Common myeloid progenitor, CD34-positive (primary cell): ENCODE measurements at regions not wholly inside any gene's neighbourhood (a gene's known extent, or its start where the extent isn't known, plus 50 kb on each side); places are given as distances from the start of the nearest gene placed in this dataset.

ENCODE experiments used
- CTCF ChIA-PET: fragments of 350-600 bp; sonication (Branson Sonifier 250); formaldehyde crosslinking; loops from one replicate; lab custom pipeline; 2021; ENCODE audit warnings: antibody characterized with exemption; lab: Charles Lee
- POLR2A ChIA-PET: fragments of 350-600 bp; sonication (Branson Sonifier 250); formaldehyde crosslinking; loops from one replicate; lab custom pipeline; 2021; ENCODE audit warnings: antibody characterized with exemption; lab: Charles Lee
- DNase-seq, 3 donors: peaks; one replicate each; pipeline versions ENCODE4 v3.0.0 to v3.0.0-alpha.2; 2013
- H3K27ac ChIP-seq, 2 experiments: 1 replicate in 1 of 2; 2 replicates in 1 of 2; pipeline ENCODE4 v1.7.0; 2013; ENCODE audit warnings: inconsistent platforms in 2 of 2, low read length in 2 of 2, mild to moderate bottlenecking in 2 of 2, low read depth in 1 of 2, moderate library complexity in 1 of 2; ENCODE audit not compliant: severe bottlenecking in 2 of 2, insufficient read depth in 1 of 2, poor library complexity in 1 of 2
- H3K27me3 ChIP-seq, 5 experiments: replicated peaks in 2 of 5; 1 replicate in 3 of 5; 2 replicates in 2 of 5; pipeline versions ENCODE4 v1.6.1 to v1.7.0; 2013; ENCODE audit warnings: low read length in 4 of 5, mild to moderate bottlenecking in 2 of 5, moderate library complexity in 2 of 5, inconsistent platforms in 1 of 5; ENCODE audit not compliant: insufficient read depth in 5 of 5, control insufficient read depth in 4 of 5
- H3K36me3 ChIP-seq, 4 experiments: 1 replicate in 2 of 4; 2 replicates in 2 of 4; pipeline versions ENCODE4 v1.6.1 to v1.7.0; 2013; ENCODE audit warnings: low read length in 3 of 4, control low read depth in 1 of 4, mild to moderate bottlenecking in 1 of 4; ENCODE audit not compliant: control insufficient read depth in 4 of 4, insufficient read depth in 4 of 4
- H3K4me1 ChIP-seq, 4 experiments: 1 replicate in 3 of 4; 2 replicates in 1 of 4; pipeline versions ENCODE4 v1.6.1 to v1.7.1; 2013; ENCODE audit warnings: low read length in 3 of 4, mild to moderate bottlenecking in 3 of 4, control low read depth in 1 of 4, inconsistent platforms in 1 of 4, moderate library complexity in 1 of 4; ENCODE audit not compliant: control insufficient read depth in 4 of 4, insufficient read depth in 4 of 4; ENCODE audit errors: control extremely low read depth in 1 of 4
- H3K4me3 ChIP-seq, 7 experiments: 1 replicate in 4 of 7; 2 replicates in 3 of 7; pipeline versions ENCODE4 v1.5.1 to v1.7.0; 2013; ENCODE audit warnings: mild to moderate bottlenecking in 7 of 7, low read length in 6 of 7, moderate library complexity in 6 of 7, inconsistent platforms in 2 of 7, low read depth in 2 of 7, control low read depth in 1 of 7; ENCODE audit not compliant: insufficient read depth in 4 of 7, control insufficient read depth in 1 of 7; ENCODE audit errors: extremely low read depth in 1 of 7
- H3K9me3 ChIP-seq, 5 experiments: 1 replicate in 4 of 5; 2 replicates in 1 of 5; pipeline versions ENCODE4 v1.6.1 to v1.7.1; 2013; ENCODE audit warnings: low read length in 4 of 5, mild to moderate bottlenecking in 2 of 5, inconsistent platforms in 1 of 5, low read depth in 1 of 5, moderate library complexity in 1 of 5; ENCODE audit not compliant: control insufficient read depth in 4 of 5, insufficient read depth in 2 of 5; ENCODE audit errors: control extremely low read depth in 1 of 5
- WGBS: methylation state at CpG from one replicate; pipeline ENCODE4 v1.1.5; 2013; ENCODE audit not compliant: insufficient coverage; 5-methylcytosine and 5-hydroxymethylcytosine counted together

DNA sequence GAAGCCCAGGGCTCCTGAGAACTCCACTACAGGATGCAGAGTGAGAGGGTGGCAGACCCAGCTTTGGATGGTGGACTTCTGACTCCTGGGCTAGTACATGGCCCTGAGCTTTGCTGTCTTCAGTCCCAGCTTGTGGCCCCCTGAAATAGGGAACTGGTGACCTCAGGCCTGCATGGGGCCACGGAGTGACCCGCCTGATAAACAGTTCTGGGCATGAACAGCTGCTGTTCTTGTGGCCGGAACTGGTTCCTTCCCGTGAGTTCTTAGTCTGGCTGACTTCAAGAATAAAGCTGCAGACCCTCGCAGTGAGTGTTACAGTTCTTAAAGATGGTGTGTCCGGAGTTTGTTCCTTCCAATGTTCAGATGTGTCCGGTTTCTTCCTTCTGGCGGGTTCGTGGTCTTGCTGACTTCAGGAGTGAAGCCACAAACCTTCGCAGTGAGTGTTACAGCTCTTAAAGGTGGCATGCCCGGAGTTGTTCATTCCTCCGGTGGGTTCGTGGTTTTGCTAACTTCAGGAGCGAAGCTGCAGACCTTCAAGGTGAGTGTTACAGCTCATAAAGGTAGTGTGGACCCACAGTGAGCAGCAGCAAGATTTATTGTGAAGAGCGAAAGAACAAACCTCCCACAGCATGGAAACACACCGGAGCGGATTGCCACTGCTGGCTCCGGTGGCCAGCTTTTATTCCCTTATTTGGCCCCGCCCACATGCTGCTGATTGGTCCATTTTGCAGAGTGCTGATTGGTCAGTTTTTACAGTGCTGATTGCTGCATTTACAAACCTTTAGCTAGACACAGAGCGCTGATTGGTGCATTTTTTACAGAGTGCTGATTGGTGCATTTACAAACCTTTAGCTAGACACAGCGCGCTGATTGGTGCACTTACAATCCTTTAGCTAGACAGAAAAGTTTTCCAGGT lies 268.0 kb downstream of the ZEB1 start:
- Histone ChIP-seq H3K27me3 (no peaks in the 10 kb centered on the region), H3K9me3 (peaks cover 0 to 8% (median 3%) of the 10 kb centered on the region in 5 experiments), H3K36me3 (no peaks in the 10 kb centered on the region), H3K4me3 (peak overlapping the region in 4 of 7 experiments; percentile 10 to 57 (median 34)), H3K4me1 (peaks cover 8 to 57% (median 56%) of the 10 kb centered on the region in 4 experiments), H3K27ac (peak overlapping the region in 1 of 2 experiments; percentile 40)
- ChIA-PET POLR2A (interaction anchor here (0.6 kb wide), 1 partner anchor 266 kb away, joined by 3 read pairs; no protein-coding TSS in a partner anchor), CTCF (interaction anchor here (0.9 kb wide), 1 partner anchor 29 kb away, joined by 3 read pairs; no protein-coding TSS in a partner anchor)
- DNase-seq: peak; percentile 62 to 96 (median 94)
- 11% methylated on average over 19 of the region's 22 CpGs for WGBS

DNA sequence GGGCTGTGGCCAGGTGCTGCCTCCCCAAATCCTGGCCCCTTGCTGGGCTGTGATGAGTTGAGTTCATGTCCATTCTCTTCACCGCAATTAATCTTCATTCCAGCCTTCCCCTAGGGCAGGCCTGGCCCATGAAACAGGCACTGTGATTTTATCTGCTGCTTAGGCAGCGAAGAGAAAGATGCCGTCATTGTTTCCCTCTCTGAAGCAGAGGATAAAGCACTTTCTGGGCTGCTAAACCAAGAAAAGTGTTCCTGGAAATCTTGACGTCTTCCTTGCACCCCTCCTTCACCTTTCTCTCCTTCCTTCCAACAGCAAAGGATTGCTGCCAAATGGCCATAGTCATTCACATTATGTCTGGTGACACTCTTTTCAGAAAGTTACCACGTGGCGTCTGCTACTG lies 265.9 kb downstream of the ZEB1 start:
- H3K9me3 ChIP-seq: peaks cover 0 to 6% (median 1%) of the 10 kb centered on the region in 5 experiments
- peaks cover 8 to 71% (median 66%) of the 10 kb centered on the region in 4 experiments for H3K4me1 ChIP-seq
- WGBS: 82% methylated on average over 5 of the region's 6 CpGs
- no peaks in the 10 kb centered on the region for H3K27me3 ChIP-seq
- DNase-seq: no peak
- ChIA-PET CTCF (interaction anchor here (1.0 kb wide), 1 partner anchor 14 kb away, joined by 3 read pairs; no protein-coding TSS in a partner anchor), POLR2A (no interaction called here)
- no peaks in the 10 kb centered on the region for H3K36me3 ChIP-seq
- H3K27ac ChIP-seq: no peak overlapping the region
- no peak overlapping the region for H3K4me3 ChIP-seq

DNA sequence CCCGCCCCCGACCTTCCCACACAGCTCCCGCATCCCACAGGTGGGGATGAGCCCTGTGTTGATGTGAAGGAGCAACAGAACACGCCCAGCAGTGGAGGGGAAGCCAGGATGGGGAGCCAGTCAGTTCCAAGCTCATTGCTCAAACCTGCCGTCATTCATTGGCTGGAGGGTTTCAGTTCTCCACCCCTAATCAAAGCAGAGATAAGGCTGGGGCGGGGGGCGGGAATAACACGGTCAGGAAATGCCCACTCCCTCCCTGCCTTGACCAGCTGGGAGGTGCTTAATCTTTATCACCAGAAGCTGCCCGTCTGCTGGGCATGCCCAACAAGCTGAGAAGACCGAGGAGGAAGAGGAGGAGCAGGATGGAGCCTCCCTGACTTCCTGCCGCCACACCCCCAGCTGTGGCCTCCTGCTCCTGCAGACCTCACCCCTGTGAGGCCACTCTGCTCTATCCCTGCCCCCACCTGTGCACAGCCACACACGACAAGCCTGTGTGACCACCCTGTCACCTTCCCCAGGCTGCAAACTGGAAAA lies 265.1 kb downstream of the ZEB1 start:
- no peak overlapping the region for H3K27ac ChIP-seq
- POLR2A ChIA-PET: interaction anchor here (0.6 kb wide), 1 partner anchor 45 kb away, joined by 3 read pairs; no protein-coding TSS in a partner anchor
- H3K4me3 ChIP-seq: peak overlapping the region in 1 of 7 experiments; percentile 29

DNA sequence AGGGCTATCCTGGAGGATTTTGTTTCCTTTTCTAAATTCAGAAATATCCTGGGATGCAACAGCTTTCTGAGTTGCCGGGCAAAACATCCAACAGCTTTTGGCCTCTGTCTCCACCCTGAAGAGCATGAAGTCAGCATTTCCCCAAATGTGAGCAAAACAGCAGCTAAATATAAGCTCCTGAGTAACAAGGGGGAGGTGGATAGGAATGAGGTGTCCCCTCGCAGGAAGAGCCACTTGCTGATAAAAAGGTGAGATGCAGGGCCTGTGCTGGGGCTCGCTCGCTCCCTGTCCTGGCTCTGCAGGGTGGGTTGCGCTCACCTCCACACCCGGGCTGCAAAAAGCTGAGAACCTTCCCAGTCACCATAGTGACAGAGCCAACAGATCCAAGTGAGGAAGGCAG lies 264.3 kb downstream of the ZEB1 start:
- Histone ChIP-seq H3K27me3 (no peaks in the 10 kb centered on the region), H3K4me1 (peaks cover 8 to 70% (median 64%) of the 10 kb centered on the region in 4 experiments), H3K4me3 (peak overlapping the region in 2 of 7 experiments; percentile 39 to 64), H3K36me3 (no peaks in the 10 kb centered on the region), H3K27ac (peak overlapping the region; percentile 52 to 88), H3K9me3 (peaks cover 0 to 6% (median 1%) of the 10 kb centered on the region in 5 experiments)
- ChIA-PET POLR2A (interaction anchor here (1.3 kb wide), 1 partner anchor 799 kb away, joined by 4 read pairs; no protein-coding TSS in a partner anchor), CTCF (interaction anchor here (1.1 kb wide), 2 partner anchors 19 to 41 kb away, joined by 3 to 4 read pairs; no protein-coding TSS in a partner anchor)
- peak in 2 of 3 donors; percentile 25 to 35 for DNase-seq
- 57% methylated on average over 6 of the region's 6 CpGs for WGBS

More for the DNA sequence above, 265.1 kb downstream of the ZEB1 start:
- 0% methylated on average over 3 of the region's 12 CpGs for WGBS
- Histone ChIP-seq H3K27me3 (no peaks in the 10 kb centered on the region), H3K36me3 (no peaks in the 10 kb centered on the region), H3K9me3 (peaks cover 0 to 6% (median 1%) of the 10 kb centered on the region in 5 experiments), H3K4me1 (peaks cover 8 to 71% (median 65%) of the 10 kb centered on the region in 4 experiments)
- DNase-seq: no peak
- CTCF ChIA-PET: interaction anchor here (1.1 kb wide), 1 partner anchor 40 kb away, joined by 3 read pairs; no protein-coding TSS in a partner anchor

DNA sequence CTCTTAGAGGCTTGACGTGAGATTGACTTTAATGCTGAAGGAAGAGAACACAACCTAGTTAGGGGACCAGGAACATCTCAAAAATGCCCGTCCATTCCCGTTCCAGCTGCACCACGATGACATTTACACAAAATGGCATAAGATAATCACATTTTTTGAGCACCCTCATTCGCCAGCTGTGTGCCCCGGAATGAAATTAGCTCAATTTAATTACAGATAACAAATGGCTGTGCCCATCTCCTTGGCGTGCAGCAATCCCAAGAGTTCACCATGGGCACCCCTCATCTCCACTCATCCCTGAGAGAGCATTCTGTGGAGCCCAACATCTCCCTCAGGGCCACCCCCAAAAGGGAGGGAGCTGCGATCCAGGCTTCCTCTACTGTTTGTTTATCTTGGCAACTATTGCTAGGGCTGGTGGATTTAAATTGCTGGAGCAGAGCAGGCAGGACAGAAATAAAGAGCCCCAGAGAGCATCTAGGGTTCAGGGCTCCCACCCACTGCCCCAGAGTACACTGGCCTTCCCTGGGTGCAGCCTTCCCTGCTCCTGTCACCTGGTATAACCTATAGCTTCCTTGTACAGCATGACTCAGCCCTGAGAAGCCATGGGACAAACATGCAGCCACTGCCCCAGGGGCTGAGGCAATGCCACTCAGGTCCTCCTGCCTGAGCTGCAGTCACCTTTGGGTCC lies 263.5 kb downstream of the ZEB1 start:
- POLR2A ChIA-PET: interaction anchor here (1.3 kb wide), 1 partner anchor 798 kb away, joined by 4 read pairs; no protein-coding TSS in a partner anchor
- peaks cover 0 to 3% (median 3%) of the 10 kb centered on the region in 5 experiments for H3K9me3 ChIP-seq
- peak overlapping the region; percentile 78 to 88 for H3K27ac ChIP-seq
- no peaks in the 10 kb centered on the region for H3K27me3 ChIP-seq
- peak overlapping the region in 4 of 7 experiments; percentile 9 to 64 (median 40) for H3K4me3 ChIP-seq
- no peaks in the 10 kb centered on the region for H3K36me3 ChIP-seq
- DNase-seq: peak; percentile 48 to 82 (median 76)
- peaks cover 8 to 62% (median 58%) of the 10 kb centered on the region in 4 experiments for H3K4me1 ChIP-seq
- CTCF ChIA-PET: interaction anchor here (1.1 kb wide), 1 partner anchor 18 kb away, joined by 4 read pairs; no protein-coding TSS in a partner anchor
- 32% methylated on average over 7 of the region's 8 CpGs for WGBS

DNA sequence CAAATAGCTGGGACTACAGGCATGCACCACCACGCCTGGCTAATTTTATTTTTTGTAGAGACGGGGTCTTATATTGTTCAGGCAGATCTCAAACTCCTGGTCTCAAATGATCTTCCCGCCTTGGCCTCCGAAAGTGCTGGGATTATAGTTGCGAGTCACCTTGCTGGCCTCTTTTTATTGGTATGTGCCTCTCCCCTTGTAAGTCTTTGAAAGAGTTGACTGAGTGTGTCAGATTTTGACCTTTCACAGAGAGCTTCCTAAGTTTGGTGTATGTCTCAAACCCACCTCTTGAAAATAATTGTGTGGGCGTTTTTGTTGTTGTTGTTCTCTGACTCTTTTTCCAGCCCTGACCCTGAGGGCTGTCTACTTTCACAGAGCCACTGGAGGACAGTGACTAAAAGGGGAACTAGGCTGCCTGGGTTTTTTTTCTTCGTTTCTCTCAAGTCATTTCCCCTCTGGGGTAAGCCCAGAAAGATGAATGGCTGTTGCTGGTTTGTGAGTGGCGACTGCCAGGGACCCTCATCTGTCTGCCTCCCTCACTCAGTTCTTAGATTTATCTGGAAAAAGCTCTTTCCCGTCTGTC lies 262.8 kb downstream of the ZEB1 start:
- ChIA-PET CTCF (no interaction called here), POLR2A (interaction anchor here (1.3 kb wide), 1 partner anchor 797 kb away, joined by 4 read pairs; no protein-coding TSS in a partner anchor)
- peak overlapping the region; percentile 78 to 88 for H3K27ac ChIP-seq
- 81% methylated on average over 6 of the region's 9 CpGs for WGBS
- DNase-seq: peak; percentile 75 to 94 (median 92)
- H3K9me3 ChIP-seq: peaks cover 0 to 9% (median 5%) of the 10 kb centered on the region in 5 experiments
- H3K36me3 ChIP-seq: no peaks in the 10 kb centered on the region
- H3K4me1 ChIP-seq: peaks cover 8 to 56% (median 51%) of the 10 kb centered on the region in 4 experiments
- no peaks in the 10 kb centered on the region for H3K27me3 ChIP-seq
- H3K4me3 ChIP-seq: peak overlapping the region in 4 of 7 experiments; percentile 26 to 64 (median 40)
